ENCODE measurements at regions not wholly inside any gene's neighbourhood (a gene's known extent, or its start where the extent isn't known, plus 50 kb on each side); places are given as distances from the start of the nearest gene placed in this dataset.
"Not testable (repeated sequence)": the region's sequence is repeated elsewhere in the genome, so short reads cannot be mapped to it uniquely, and the experiment has no call there.

DNA sequence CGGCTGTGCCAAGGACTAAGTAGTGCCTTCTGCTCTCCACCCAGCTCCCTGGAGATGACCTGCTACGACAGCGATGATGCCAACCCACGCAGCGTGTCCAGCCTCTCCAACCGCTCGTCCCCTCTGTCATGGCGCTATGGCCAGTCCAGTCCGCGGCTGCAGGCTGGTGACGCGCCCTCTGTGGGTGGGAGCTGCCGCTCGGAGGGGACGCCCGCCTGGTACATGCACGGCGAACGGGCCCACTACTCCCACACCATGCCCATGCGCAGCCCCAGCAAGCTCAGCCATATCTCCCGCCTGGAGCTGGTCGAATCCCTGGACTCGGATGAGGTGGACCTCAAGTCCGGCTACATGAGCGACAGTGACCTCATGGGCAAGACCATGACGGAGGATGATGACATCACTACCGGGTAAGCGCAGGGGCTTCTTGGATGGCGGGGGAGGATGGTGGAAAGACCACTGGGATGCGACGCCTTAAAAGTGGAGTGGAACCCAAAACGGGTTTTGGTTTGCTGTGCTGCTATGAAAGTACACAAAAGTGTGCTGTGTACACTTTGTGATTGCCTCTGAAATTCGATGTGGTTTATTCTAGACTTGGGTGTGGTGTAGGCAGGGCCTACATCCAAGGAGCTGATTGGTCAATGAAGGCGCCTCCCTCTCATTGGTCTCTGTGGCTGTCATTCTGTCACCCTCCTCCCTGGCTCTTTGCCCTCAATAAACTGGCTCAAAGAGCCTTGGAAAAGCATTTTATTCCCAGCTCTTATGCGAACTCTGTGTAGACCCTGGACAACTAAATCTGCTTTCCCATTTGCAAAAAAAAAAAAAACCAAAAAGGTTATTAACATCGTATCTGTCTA, 110.4 kb upstream of the IPO9 start:
- Mint-ChIP-seq H3K27me3 (no peaks in the 10 kb centered on the region), H3K4me1 (no peaks in the 10 kb centered on the region)

DNA sequence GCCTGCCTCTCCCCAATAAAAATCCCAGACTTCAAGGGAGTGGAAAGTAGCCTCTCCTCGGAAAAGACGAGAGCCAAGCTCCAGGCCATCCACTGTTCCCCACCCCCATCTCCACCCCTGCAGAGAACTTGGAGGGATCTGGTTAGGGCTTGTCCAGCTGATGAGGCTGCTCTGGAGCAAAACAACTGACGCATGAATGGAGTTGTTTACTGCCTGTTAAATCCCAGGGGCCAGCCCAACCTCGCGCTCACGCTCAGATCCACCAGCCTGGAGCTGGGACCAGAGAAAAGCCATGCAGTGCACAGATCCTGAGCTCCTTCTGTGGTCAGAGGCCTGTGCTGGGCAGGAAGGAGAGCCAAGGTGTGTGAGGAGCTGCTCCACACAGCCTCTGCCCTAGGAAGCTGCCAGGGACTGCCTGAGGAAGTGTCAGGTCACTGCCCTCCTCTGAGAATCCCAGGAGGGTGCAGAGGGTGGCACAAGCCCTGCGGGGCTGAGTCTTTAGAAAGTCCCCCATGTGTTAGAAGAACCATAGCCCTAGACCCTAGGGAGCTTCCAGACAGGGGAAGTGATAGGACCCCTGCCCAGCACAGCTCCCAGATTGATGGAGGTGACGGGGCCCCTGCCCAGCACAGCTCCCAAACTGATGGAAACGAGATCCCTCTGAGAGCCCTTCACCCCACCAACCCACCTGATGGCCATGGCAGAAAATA, 109.0 kb upstream of the IPO9 start:
- no peaks in the 10 kb centered on the region for H3K9me3 Mint-ChIP-seq
- no peaks in the 10 kb centered on the region for H3K36me3 Mint-ChIP-seq
- no peak for DNase-seq
- H3K27ac Mint-ChIP-seq: no peak overlapping the region
- no peaks in the 10 kb centered on the region for H3K27me3 Mint-ChIP-seq
- H3K4me1 Mint-ChIP-seq: no peaks in the 10 kb centered on the region
- no peak overlapping the region for H3K4me3 Mint-ChIP-seq

More for the DNA sequence above, 110.4 kb upstream of the IPO9 start:
- no peak for DNase-seq
- no peaks in the 10 kb centered on the region for H3K9me3 Mint-ChIP-seq
- H3K27ac Mint-ChIP-seq: no peak overlapping the region
- no peaks in the 10 kb centered on the region for H3K36me3 Mint-ChIP-seq
- H3K4me3 Mint-ChIP-seq: no peak overlapping the region

DNA sequence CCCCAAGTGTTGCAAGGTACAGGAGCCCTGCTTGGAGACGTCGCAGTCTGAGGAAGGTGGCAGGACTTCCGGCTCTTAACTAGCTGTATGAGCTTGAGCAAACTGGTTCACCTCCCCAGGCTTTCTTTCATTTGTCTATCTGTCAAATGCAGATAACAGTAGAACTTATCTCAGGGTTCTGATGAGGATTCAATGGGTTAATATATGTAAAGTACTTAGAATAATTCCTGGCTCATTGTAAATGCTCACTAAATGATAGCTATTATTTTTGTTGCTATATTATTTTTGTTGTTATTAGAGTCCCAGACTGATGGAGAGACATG, 108.5 kb upstream of the IPO9 start:
- Mint-ChIP-seq H3K4me3 (no peak overlapping the region), H3K4me1 (no peaks in the 10 kb centered on the region), H3K27me3 (no peaks in the 10 kb centered on the region), H3K9me3 (no peaks in the 10 kb centered on the region), H3K27ac (no peak overlapping the region), H3K36me3 (no peaks in the 10 kb centered on the region)
- no peak for DNase-seq

DNA sequence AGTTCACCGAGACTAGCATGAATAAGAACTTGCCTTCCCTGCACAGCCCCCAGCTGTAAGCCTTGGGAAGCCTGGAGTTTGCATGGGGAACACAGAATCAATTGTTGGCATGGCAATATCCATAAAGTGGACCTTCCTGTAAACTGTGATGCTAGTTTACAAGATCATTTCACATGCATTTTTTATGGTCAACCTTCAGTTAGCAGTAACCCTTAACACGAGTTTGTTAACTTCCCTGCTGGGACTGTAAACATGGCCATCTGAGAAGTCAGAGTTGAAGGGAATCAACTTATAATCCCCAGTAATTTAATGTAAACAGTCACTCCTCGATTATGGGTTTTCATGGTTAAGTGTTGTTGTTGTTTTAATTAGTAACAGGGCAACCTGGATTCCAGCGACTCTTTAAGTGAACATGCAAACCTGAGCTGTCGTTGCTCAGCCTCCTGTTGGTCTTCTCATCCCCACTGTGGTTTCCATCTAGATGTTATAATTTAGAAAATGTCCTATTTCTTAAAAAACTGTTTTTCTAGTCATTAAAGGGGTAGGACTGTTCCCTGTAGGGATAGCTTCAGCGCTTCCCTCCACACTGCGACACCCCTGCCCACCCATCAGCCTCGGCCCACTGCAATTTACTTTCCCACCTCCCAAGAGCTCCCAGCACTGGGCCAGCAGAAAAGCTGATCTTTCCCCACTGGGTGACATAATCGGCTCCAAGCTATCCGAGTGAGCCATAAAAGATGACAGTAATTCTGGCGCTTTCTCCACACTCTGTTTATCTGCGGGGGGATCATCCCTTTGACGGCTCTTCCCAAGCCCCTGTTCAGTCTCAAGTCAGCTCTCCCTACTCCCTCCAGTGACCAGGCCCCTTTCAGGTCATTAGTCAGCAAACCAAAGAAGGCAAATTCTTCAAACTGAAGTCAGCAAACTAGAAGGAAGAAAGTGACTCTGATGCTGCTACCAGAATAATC, 107.6 kb upstream of the IPO9 start:
- Mint-ChIP-seq H3K4me3 (no peak overlapping the region), H3K9me3 (no peaks in the 10 kb centered on the region), H3K27ac (no peak overlapping the region), H3K36me3 (no peaks in the 10 kb centered on the region), H3K27me3 (no peaks in the 10 kb centered on the region), H3K4me1 (no peaks in the 10 kb centered on the region)
- no peak for DNase-seq

DNA sequence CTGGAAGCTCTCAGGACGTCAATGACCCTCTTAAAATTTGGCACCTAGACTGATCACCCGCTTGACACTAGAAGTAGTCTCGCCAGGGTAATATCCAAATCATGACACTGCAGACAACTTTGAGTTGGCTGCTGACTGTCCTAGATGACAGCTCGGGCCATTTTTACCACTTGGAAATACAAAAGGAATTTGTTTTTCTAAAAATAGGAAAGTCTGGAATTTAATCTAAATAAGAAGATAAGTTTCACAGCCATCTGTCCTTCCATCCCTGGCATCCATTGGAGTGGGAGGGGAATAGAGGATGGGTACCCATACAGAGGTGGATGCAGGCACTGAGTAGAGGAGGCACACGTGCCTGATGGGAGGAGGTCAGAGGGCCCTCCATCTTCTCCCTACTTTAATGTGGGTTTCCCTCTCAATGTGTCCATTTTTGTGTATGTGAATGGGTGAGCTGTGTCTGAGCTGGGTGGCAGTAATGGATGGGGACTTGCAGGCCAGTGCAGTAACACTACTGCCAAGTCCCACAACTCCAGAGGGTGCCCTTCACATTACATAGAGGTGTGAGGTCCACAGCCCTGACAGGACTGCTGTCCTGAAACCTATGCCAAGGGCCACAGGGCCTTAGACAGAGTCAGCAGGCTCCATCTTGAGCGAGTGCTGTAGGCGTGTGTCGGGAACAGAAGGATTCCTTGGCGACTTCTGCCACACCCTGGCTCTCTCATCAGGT, 104.8 kb upstream of the IPO9 start:
- Mint-ChIP-seq H3K36me3 (no peaks in the 10 kb centered on the region), H3K27me3 (no peaks in the 10 kb centered on the region), H3K27ac (no peak overlapping the region), H3K9me3 (no peaks in the 10 kb centered on the region), H3K4me3 (no peak overlapping the region), H3K4me1 (no peaks in the 10 kb centered on the region)
- DNase-seq: no peak

DNA sequence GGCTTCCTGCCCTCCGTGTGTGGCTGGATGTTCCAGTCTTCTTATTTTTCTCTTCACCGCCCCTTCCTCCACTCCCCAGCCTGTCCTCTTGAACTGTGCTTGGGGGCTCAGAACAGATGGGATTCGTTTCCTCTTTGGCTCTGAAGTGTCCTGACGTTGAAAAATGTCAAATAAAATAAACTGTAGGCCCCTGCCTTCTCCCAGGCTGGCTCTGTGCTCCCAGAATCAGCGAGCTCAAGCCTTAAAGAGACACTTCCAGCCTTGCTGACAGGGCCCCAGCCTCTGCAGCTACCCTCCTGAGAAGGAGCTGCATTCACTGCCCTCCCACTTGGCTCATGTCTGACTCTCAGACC, 104.2 kb upstream of the IPO9 start:
- H3K4me3 Mint-ChIP-seq: no peak overlapping the region
- no peak for DNase-seq
- no peaks in the 10 kb centered on the region for H3K9me3 Mint-ChIP-seq
- no peaks in the 10 kb centered on the region for H3K4me1 Mint-ChIP-seq
- no peak overlapping the region for H3K27ac Mint-ChIP-seq
- H3K36me3 Mint-ChIP-seq: no peaks in the 10 kb centered on the region
- H3K27me3 Mint-ChIP-seq: no peaks in the 10 kb centered on the region

DNA sequence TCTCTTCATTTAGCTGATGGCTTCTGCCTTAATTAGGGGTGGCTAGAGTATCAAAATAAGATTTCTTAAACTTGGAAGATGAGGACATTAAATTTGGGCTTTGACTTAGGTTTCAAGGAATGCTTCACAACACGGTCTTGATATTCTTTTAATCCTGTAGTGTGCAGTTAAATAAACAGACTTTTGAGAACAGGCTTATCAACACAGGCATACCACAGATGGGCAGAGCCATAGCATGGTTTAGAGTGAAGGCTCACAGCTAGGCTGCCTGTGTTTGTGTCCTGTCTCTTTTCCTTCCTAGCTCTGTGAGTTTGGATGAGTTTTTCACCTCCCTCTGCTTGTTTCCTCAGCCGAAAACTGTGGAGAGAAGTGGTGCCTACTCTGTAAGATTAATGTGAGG, 102.3 kb upstream of the IPO9 start:
- Mint-ChIP-seq H3K27me3 (peaks cover 3% of the 10 kb centered on the region), H3K4me1 (no peaks in the 10 kb centered on the region), H3K36me3 (no peaks in the 10 kb centered on the region), H3K27ac (no peak overlapping the region), H3K4me3 (no peak overlapping the region), H3K9me3 (no peaks in the 10 kb centered on the region)
- no peak for DNase-seq

DNA sequence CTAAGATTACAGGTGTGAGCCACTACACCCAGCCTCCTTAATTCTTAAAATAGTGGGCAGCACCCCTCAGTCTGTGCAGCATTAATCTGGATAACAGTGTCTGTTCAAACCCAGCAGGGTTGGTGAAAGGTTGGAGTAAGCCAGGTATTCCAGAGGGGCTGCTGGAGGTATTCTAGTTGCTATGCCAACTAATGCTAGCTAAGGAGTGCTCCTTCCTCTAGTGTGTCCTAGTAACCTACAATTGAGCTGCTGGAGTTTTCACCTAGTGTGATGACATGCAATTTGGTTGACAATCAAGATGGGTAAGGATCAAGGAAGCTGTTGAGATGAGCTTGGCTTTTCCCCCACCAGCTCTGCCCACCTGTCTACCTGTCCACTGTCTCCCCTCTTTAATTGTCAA, 100.2 kb upstream of the IPO9 start:
- DNase-seq: no peak
- Mint-ChIP-seq H3K27ac (no peak overlapping the region), H3K4me3 (no peak overlapping the region), H3K27me3 (peaks cover 3% of the 10 kb centered on the region), H3K36me3 (no peaks in the 10 kb centered on the region), H3K9me3 (no peaks in the 10 kb centered on the region), H3K4me1 (no peaks in the 10 kb centered on the region)

DNA sequence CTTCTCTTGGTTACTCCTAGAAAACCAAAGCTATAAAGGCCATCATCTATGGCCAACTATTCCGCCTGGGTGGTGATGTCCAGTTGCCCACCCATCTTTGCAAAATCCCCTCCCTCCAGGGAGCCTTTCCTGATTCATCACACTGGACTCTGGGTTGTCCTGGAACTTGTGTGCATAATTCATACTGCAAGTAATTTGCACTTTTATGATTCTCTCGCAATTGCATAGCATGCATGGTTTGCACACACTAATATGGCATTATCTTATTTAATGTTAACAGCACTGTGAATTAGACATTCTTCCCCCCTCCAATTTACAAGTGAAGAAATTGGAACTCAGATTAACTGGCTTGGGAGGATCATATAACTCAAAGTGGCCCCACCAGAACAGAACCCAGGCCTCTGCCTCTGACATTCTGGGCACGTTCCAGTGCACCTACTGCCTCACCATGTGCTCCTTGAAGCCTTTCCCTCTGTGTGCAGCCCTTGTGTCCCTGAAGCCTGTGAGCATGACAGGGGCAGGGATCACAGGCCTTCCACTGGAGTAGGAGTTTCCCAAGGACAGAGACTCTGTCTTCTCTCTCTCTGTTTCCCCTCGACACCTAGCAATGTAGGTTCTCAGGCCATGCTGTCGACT, 98.9 kb upstream of the IPO9 start:
- no peak overlapping the region for H3K4me3 Mint-ChIP-seq
- no peaks in the 10 kb centered on the region for H3K36me3 Mint-ChIP-seq
- peaks cover 3% of the 10 kb centered on the region for H3K27me3 Mint-ChIP-seq
- DNase-seq: no peak
- no peaks in the 10 kb centered on the region for H3K4me1 Mint-ChIP-seq
- no peak overlapping the region for H3K27ac Mint-ChIP-seq
- no peaks in the 10 kb centered on the region for H3K9me3 Mint-ChIP-seq

DNA sequence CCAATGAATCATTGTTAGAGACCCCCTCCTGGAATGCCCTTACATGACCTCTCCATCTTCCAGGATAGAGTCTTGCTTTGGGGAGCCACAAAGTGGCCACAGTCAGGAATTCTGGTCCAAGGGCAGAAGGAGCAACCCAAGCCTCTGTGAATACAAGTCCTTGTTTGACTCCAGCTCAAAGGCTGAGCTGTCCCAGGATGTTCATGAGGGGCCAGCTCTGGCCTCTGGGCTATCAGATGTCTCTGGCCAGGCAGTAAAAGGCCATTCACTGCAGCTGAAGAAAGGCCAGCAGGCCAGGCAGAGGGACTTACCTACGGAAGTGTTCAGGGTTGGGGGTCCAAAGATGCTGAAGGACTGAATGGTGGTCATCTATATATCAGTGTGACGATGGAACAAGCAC, 98.3 kb upstream of the IPO9 start:
- Mint-ChIP-seq H3K36me3 (no peaks in the 10 kb centered on the region), H3K27me3 (peaks cover 3% of the 10 kb centered on the region), H3K4me1 (no peaks in the 10 kb centered on the region), H3K27ac (no peak overlapping the region), H3K4me3 (no peak overlapping the region), H3K9me3 (no peaks in the 10 kb centered on the region)
- no peak for DNase-seq

DNA sequence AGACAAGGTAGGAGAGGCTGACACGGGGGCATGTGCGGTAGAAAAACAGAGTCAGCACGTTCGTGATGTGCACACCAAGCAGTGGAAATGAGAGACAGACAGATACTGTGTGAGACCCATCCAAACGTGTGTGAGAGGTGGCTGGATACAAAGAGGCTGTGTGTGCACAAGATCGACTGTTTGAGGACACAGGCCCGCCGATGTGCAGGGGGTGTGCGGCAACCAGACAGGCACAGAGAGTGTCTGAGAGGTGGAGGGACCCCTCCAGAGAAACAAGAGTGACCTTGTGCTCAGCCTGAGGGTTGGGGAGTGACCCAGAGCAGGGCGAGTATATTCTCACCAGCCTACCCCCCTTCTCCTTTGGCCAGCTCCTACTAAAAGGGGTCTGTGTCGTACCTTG, 97.8 kb upstream of the IPO9 start:
- Mint-ChIP-seq H3K36me3 (no peaks in the 10 kb centered on the region), H3K27ac (no peak overlapping the region), H3K9me3 (no peaks in the 10 kb centered on the region), H3K4me3 (no peak overlapping the region), H3K4me1 (no peaks in the 10 kb centered on the region), H3K27me3 (peaks cover 3% of the 10 kb centered on the region)
- DNase-seq: no peak

DNA sequence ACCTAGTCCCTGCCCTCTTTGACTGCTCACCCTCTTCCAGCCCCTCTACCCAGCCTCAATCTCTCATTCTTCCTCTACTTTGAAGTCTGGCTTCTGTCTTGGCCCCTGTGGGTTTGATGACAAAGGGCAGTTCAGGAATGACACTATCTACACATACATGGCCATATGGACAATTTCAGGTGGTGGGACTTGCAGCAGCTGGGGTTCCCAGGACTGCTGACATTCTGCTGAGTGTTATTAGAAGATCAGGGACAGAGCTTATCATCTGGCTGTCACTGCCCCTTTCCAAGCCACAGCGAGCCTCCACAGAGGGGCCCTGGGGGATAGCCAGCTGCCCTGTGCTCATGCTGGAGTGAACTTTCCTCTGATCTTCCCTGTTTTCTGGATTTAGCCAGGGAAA, 97.4 kb upstream of the IPO9 start:
- DNase-seq: no peak
- Mint-ChIP-seq H3K9me3 (no peaks in the 10 kb centered on the region), H3K36me3 (no peaks in the 10 kb centered on the region), H3K27me3 (peaks cover 3% of the 10 kb centered on the region), H3K4me1 (no peaks in the 10 kb centered on the region), H3K27ac (no peak overlapping the region), H3K4me3 (no peak overlapping the region)

DNA sequence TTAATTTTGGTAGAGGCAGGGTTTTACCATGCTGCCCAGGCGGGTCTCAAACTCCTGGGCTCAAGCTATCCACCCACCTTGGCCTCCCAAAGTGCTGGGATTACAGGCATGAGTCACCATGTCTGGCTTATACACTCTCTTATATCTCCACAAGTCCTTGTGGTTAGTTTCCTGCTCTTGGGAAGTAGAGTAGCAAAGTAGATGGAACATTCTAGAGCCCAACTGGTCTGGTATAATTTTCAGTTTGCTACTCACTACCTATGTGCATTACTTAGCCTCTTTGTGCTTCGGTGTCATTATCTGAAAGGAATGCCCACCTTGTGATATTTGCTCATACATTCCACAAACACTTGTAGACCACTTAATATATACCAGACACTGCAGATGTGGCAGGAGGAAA, 96.6 kb upstream of the IPO9 start:
- Mint-ChIP-seq H3K27ac (no peak overlapping the region), H3K36me3 (no peaks in the 10 kb centered on the region), H3K4me3 (no peak overlapping the region), H3K4me1 (no peaks in the 10 kb centered on the region), H3K27me3 (peaks cover 3% of the 10 kb centered on the region), H3K9me3 (no peaks in the 10 kb centered on the region)
- DNase-seq: no peak

DNA sequence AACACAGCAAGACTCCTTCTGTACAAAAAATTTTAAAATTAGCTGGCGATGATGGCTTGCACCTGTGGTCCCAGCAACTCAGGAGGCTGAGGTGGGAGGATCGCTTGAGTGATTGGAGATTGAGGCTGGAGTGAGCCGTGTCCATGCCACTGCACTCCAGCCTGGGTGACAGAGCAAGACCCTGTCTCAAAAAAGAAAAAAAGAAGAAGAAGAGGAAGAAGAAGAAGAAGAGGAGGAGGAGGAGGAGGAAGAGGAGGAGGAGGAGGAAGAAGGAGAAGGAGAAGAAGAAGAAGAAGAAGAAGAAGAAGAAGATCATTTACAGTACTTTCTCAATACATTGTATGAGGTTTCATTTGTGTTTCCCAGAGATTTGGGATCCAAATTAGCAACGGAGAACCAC, 94.7 kb upstream of the IPO9 start:
- not testable (repeated sequence) for H3K27ac Mint-ChIP-seq, H3K36me3 Mint-ChIP-seq, H3K27me3 Mint-ChIP-seq, H3K4me1 Mint-ChIP-seq, H3K4me3 Mint-ChIP-seq, H3K9me3 Mint-ChIP-seq, DNase-seq

All from activated naive CD8-positive, alpha-beta T cell treated with anti-CD3 and anti-CD28 coated beads for 36 hours (primary cell).